HG03103 (cell line): ENCODE measurements at regions not wholly inside any gene's neighbourhood (a gene's known extent, or its start where the extent isn't known, plus 50 kb on each side); places are given as distances from the start of the nearest gene placed in this dataset.

Experiments
- ATAC-seq: cut with Tn5 transposase; IDR thresholded peaks from one replicate; pipeline ENCODE4 v1.9.1; 2021; ENCODE audit warnings: low read depth; ENCODE audit not compliant: unreplicated experiment

- no peak for ATAC-seq
These were observed 511.5 kb downstream of the TNS1 start for GRCh38 chr2:217491271-217491670.

- no peak for ATAC-seq
These were observed 513.4 kb downstream of the TNS1 start for GRCh38 chr2:217489145-217489960.

- no peak for ATAC-seq
These were observed 518.7 kb downstream of the TNS1 start for GRCh38 chr2:217484046-217484445.

- no peak for ATAC-seq
These were observed 520.6 kb downstream of the TNS1 start for GRCh38 chr2:217482056-217482710.

- ATAC-seq: no peak
These were observed 521.2 kb downstream of the TNS1 start for GRCh38 chr2:217481577-217481976.

GRCh38 chr2:217479566-217479965 is 523.2 kb downstream of the TNS1 start:
- ATAC-seq: no peak

GRCh38 chr2:217478831-217479455 is 523.9 kb downstream of the TNS1 start:
- no peak for ATAC-seq

- ATAC-seq: no peak
These were observed 525.2 kb downstream of the TNS1 start for GRCh38 chr2:217477583-217477982.

- ATAC-seq: no peak
These were observed 527.0 kb downstream of the TNS1 start for GRCh38 chr2:217475791-217476190.

- ATAC-seq: no peak
These were observed 527.7 kb downstream of the TNS1 start for GRCh38 chr2:217475101-217475500.

GRCh38 chr2:217471319-217471718 is 531.5 kb downstream of the TNS1 start:
- ATAC-seq: no peak

GRCh38 chr2:217469203-217469810 is 533.5 kb downstream of the TNS1 start:
- ATAC-seq: no peak

GRCh38 chr2:217468042-217468830 is 534.6 kb downstream of the TNS1 start:
- ATAC-seq: no peak

- no peak for ATAC-seq
These were observed 535.5 kb downstream of the TNS1 start for GRCh38 chr2:217467331-217467730.

GRCh38 chr2:217466805-217467204 is 536.0 kb downstream of the TNS1 start:
- no peak for ATAC-seq

- ATAC-seq: no peak
These were observed 536.7 kb downstream of the TNS1 start for GRCh38 chr2:217466104-217466503.

- ATAC-seq: no peak
These were observed 537.7 kb downstream of the TNS1 start for GRCh38 chr2:217465100-217465499.

GRCh38 chr2:217463402-217464075 is 539.3 kb downstream of the TNS1 start:
- ATAC-seq: no peak

- no peak for ATAC-seq
These were observed 540.7 kb downstream of the TNS1 start for GRCh38 chr2:217462121-217462520.

- ATAC-seq: no peak
These were observed 541.1 kb downstream of the TNS1 start for GRCh38 chr2:217461674-217462073.
